HEK293 (cell line): ENCODE measurements at regions not wholly inside any gene's neighbourhood (a gene's known extent, or its start where the extent isn't known, plus 50 kb on each side); places are given as distances from the start of the nearest gene placed in this dataset.

Experiments
- CTCF ChIA-PET: fragments of 350-600 bp; formaldehyde crosslinking; extraction: SDS; loops from one replicate; lab custom pipeline; 2021; ENCODE audit warnings: antibody characterized with exemption; lab: Yijun Ruan, JAX
- POLR2A ChIA-PET: fragments of 300-600 bp; formaldehyde crosslinking; extraction: SDS; loops from one replicate; lab custom pipeline; 2020; ENCODE audit warnings: antibody characterized with exemption, inconsistent platforms; lab: Yijun Ruan, JAX
- H3K27ac ChIP-seq: fragments of 200-500 bp; sonication (Bioruptor generic); 2 replicates; pipeline ENCODE4 v1.5.1; 2014; ENCODE audit warnings: low read depth, low read length, control low read depth, inconsistent platforms; ENCODE audit errors: extremely low read depth
- H3K36me3 ChIP-seq, 2 experiments: fragments of 200-500 bp in 1 of 2; sonication (Bioruptor generic) in 1 of 2; 1 replicate in 1 of 2; 2 replicates in 1 of 2; pipeline ENCODE4 v1.5.1; 2014 to 2017; ENCODE audit warnings: inconsistent platforms in 2 of 2, low read length in 2 of 2; ENCODE audit not compliant: control insufficient read depth in 2 of 2, insufficient read depth in 1 of 2
- H3K4me1 ChIP-seq: fragments of 200-500 bp; sonication (Bioruptor generic); 2 replicates; pipeline ENCODE4 v1.5.1; 2014; ENCODE audit warnings: mild to moderate bottlenecking, low read length, inconsistent platforms; ENCODE audit not compliant: control insufficient read depth, insufficient read depth
- H3K4me3 ChIP-seq: 2 replicates; pipeline ENCODE4 v1.5.1; 2011; ENCODE audit warnings: low read depth, mild to moderate bottlenecking, control low read depth, low read length, moderate library complexity
- H3K9me3 ChIP-seq: fragments of 200-500 bp; sonication (Bioruptor generic); 2 replicates; pipeline ENCODE4 v1.5.1; 2014; ENCODE audit warnings: low read depth, low read length, inconsistent platforms; ENCODE audit not compliant: control insufficient read depth, insufficient read depth
- EGR2 ChIP-seq: fragments of 450-650 bp; formaldehyde crosslinking; IDR thresholded peaks from 2 replicates; pipeline ENCODE4 v1.5.1; 2016; ENCODE audit warnings: low read depth, missing biosample characterization, missing genetic modification characterization
- IKZF3 ChIP-seq: fragments of 450-650 bp; IDR thresholded peaks from 2 replicates; pipeline ENCODE4 v1.5.0; 2018; ENCODE audit warnings: missing biosample characterization, mild to moderate bottlenecking, missing genetic modification characterization, moderate library complexity
- KLF7 ChIP-seq: fragments of 450-650 bp; formaldehyde crosslinking; IDR thresholded peaks from 2 replicates; pipeline ENCODE4 v1.5.1; 2016; ENCODE audit warnings: missing biosample characterization, missing genetic modification characterization, borderline replicate concordance
- KLF9 ChIP-seq: fragments of 450-650 bp; formaldehyde crosslinking; IDR thresholded peaks from 2 replicates; pipeline ENCODE4 v1.5.1; 2016; ENCODE audit warnings: missing biosample characterization, missing genetic modification characterization, low read depth
- REPIN1 ChIP-seq: fragments of 450-650 bp; formaldehyde crosslinking; IDR thresholded peaks from 2 replicates; pipeline ENCODE4 v1.5.1; 2017; ENCODE audit warnings: missing biosample characterization, missing genetic modification characterization, low read depth
- ZNF133 ChIP-seq: fragments of 450-650 bp; formaldehyde crosslinking; IDR thresholded peaks from 2 replicates; pipeline ENCODE4 v1.5.1; 2016; ENCODE audit warnings: missing biosample characterization, missing genetic modification characterization
- ZNF221 ChIP-seq: fragments of 450-650 bp; formaldehyde crosslinking; IDR thresholded peaks from 2 replicates; pipeline ENCODE4 v1.5.1; 2017; ENCODE audit warnings: missing biosample characterization, missing genetic modification characterization, borderline replicate concordance
- ZNF266 ChIP-seq: fragments of 450-650 bp; formaldehyde crosslinking; IDR thresholded peaks from 2 replicates; pipeline ENCODE4 v1.5.1; 2016; ENCODE audit warnings: missing biosample characterization, missing genetic modification characterization, low read depth
- ZNF274 ChIP-seq, 2 experiments: fragments of 200-500 bp in 1 of 2; fragments of 450-650 bp in 1 of 2; sonication (Bioruptor generic) in 1 of 2; formaldehyde crosslinking in 1 of 2; IDR thresholded peaks; 2 replicates each; pipeline versions ENCODE4 v1.5.1 to v1.6.1; 2014 to 2016; ENCODE audit warnings: borderline replicate concordance in 1 of 2, inconsistent platforms in 1 of 2, low read length in 1 of 2, missing biosample characterization in 1 of 2, missing genetic modification characterization in 1 of 2
- ZNF302 ChIP-seq: fragments of 450-650 bp; formaldehyde crosslinking; IDR thresholded peaks from 2 replicates; pipeline ENCODE4 v1.5.1; 2016; ENCODE audit warnings: missing biosample characterization, missing genetic modification characterization, low read depth
- ZNF311 ChIP-seq: fragments of 450-650 bp; formaldehyde crosslinking; IDR thresholded peaks from 2 replicates; pipeline ENCODE4 v1.5.1; 2017; ENCODE audit warnings: missing biosample characterization, missing genetic modification characterization, borderline replicate concordance
- ZNF350 ChIP-seq: fragments of 450-650 bp; formaldehyde crosslinking; IDR thresholded peaks from 2 replicates; pipeline ENCODE4 v1.5.0; 2017; ENCODE audit warnings: missing biosample characterization, mild to moderate bottlenecking, missing genetic modification characterization
- ZNF433 ChIP-seq: fragments of 450-650 bp; formaldehyde crosslinking; IDR thresholded peaks from 2 replicates; pipeline ENCODE4 v1.5.1; 2016; ENCODE audit warnings: missing biosample characterization, missing genetic modification characterization, low read depth
- ZNF561 ChIP-seq: fragments of 450-650 bp; IDR thresholded peaks from 2 replicates; pipeline ENCODE4 v1.5.1; 2018; ENCODE audit warnings: missing biosample characterization, missing genetic modification characterization, borderline replicate concordance
- ZNF768 ChIP-seq: fragments of 450-650 bp; formaldehyde crosslinking; IDR thresholded peaks from 2 replicates; pipeline ENCODE4 v1.5.1; 2018; ENCODE audit warnings: missing biosample characterization, mild to moderate bottlenecking, missing genetic modification characterization
- ZNF791 ChIP-seq: fragments of 450-650 bp; formaldehyde crosslinking; IDR thresholded peaks from 2 replicates; pipeline ENCODE4 v1.5.1; 2016; ENCODE audit warnings: missing biosample characterization, missing genetic modification characterization
- TF ChIP-seq, protein P1 (sequence below): fragments of 450-650 bp; formaldehyde crosslinking; IDR thresholded peaks from 2 replicates; pipeline ENCODE4 v1.5.0; 2017; ENCODE audit warnings: missing biosample characterization, missing genetic modification characterization, borderline replicate concordance
- TF ChIP-seq, protein P2 (sequence below): fragments of 450-650 bp; formaldehyde crosslinking; IDR thresholded peaks from 2 replicates; pipeline ENCODE4 v1.5.1; 2016; ENCODE audit warnings: missing biosample characterization, missing genetic modification characterization

GRCh38 chr2:106972782-106973181 lies 86.8 kb upstream of the ST6GAL2 start (continued):
- TF ChIP-seq ZNF274 (IDR thresholded peaks at IDR 0.05; ENCODE audit: low read length) (no peak), ZNF274 (tag by site-specific recombination; IDR thresholded peaks at IDR 0.05; ENCODE audit: borderline replicate concordance) (no peak)

DNA sequence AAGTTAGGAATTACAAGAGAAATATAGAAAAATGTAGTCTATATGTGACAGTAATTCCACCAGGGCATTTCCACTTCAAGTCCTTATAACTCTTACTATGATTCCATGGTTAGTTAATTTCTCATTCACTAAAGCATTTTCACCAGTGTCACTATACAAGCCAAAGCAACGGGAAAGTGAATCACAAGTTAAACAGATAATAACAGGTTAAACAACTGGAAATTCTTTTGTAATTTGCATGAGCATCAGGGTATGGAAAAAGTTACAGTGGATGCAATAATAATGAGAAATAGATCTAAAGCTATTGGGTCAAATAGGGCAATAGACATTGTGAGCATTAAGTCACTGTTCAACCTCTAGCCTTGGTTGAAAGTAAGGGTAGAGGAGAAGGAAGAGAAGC lies 88.9 kb upstream of the ST6GAL2 start:
- CTCF ChIA-PET: no interaction called here
- Histone ChIP-seq H3K27ac (no peak overlapping the region), H3K9me3 (no peaks in the 10 kb centered on the region), H3K4me1 (no peaks in the 10 kb centered on the region), H3K36me3 (no peaks in the 10 kb centered on the region), H3K4me3 (no peak overlapping the region)
- TF ChIP-seq ZNF791 (tag by site-specific recombination): no peak
- no peak for TF ChIP-seq IKZF3 (tag by site-specific recombination)
- POLR2A ChIA-PET: no interaction called here

DNA sequence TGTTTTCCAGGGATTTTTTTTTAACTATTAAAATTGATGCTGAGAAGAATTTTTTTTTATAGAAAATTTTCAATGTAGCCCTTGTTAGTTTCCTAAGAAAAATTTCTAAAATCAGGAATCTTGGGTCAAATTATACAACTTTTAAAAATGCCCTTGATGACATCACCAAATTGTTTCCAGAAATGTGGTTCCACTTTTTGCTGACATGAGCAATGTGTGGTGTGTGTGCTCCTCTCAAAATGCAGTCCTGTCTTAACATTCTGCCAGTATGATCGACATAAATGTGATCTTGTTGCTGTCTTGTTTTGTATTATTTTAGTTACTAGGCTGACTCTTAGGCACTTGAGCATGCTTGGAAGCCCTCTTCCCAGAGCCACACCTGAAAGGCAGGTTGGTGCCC lies 89.7 kb upstream of the ST6GAL2 start:
- POLR2A ChIA-PET: no interaction called here
- Histone ChIP-seq H3K36me3 (no peaks in the 10 kb centered on the region), H3K4me1 (no peaks in the 10 kb centered on the region), H3K4me3 (no peak overlapping the region), H3K9me3 (no peaks in the 10 kb centered on the region), H3K27ac (no peak overlapping the region)
- no peak for TF ChIP-seq REPIN1 (tag by site-specific recombination)
- no peak for TF ChIP-seq ZNF433 (tag by site-specific recombination)
- no peak for TF ChIP-seq ZNF561 (tag by site-specific recombination)
- TF ChIP-seq, protein P1, sequence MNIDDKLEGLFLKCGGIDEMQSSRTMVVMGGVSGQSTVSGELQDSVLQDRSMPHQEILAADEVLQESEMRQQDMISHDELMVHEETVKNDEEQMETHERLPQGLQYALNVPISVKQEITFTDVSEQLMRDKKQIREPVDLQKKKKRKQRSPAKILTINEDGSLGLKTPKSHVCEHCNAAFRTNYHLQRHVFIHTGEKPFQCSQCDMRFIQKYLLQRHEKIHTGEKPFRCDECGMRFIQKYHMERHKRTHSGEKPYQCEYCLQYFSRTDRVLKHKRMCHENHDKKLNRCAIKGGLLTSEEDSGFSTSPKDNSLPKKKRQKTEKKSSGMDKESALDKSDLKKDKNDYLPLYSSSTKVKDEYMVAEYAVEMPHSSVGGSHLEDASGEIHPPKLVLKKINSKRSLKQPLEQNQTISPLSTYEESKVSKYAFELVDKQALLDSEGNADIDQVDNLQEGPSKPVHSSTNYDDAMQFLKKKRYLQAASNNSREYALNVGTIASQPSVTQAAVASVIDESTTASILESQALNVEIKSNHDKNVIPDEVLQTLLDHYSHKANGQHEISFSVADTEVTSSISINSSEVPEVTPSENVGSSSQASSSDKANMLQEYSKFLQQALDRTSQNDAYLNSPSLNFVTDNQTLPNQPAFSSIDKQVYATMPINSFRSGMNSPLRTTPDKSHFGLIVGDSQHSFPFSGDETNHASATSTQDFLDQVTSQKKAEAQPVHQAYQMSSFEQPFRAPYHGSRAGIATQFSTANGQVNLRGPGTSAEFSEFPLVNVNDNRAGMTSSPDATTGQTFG (tag by site-specific recombination): no peak
- no peak for TF ChIP-seq ZNF768 (tag by site-specific recombination)
- TF ChIP-seq EGR2 (tag by site-specific recombination): no peak
- no peak for TF ChIP-seq ZNF350 (tag by site-specific recombination)
- no peak for TF ChIP-seq ZNF302 (tag by site-specific recombination)
- TF ChIP-seq ZNF266 (tag by site-specific recombination): no peak
- no peak for TF ChIP-seq ZNF311
- CTCF ChIA-PET: no interaction called here

DNA sequence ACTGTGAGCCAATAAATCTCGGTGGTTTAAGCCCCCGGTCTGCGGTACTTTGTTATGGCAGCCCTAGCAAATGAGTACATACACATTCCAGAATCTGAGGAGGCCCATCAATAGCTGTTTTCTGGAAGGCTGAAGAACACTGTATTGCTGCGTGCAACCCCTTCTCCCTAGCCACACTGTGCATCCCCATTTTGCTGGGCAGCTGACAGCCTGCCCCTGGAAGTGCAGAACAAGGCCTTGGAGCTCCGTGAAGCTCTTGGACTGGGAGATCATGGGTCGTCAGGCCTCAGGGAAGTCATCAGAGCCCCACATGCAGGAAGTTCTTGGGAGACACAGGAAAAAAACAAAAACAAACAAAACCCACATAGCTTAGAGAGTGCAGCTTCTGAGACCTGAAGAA lies 90.6 kb upstream of the ST6GAL2 start:
- ChIA-PET CTCF (no interaction called here), POLR2A (no interaction called here)
- TF ChIP-seq ZNF133 (no peak), KLF7 (no peak), ZNF221 (tag by site-specific recombination) (no peak), KLF9 (tag by site-specific recombination) (no peak)
- TF ChIP-seq, protein P2, sequence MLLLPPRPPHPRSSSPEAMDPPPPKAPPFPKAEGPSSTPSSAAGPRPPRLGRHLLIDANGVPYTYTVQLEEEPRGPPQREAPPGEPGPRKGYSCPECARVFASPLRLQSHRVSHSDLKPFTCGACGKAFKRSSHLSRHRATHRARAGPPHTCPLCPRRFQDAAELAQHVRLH: no peak
- H3K4me3 ChIP-seq: no peak overlapping the region
- no peaks in the 10 kb centered on the region for H3K4me1 ChIP-seq
- H3K27ac ChIP-seq: no peak overlapping the region
- no peaks in the 10 kb centered on the region for H3K36me3 ChIP-seq
- H3K9me3 ChIP-seq: no peaks in the 10 kb centered on the region
